ENCODE measurements at regions not wholly inside any gene's neighbourhood (a gene's known extent, or its start where the extent isn't known, plus 50 kb on each side); places are given as distances from the start of the nearest gene placed in this dataset.

- in situ Hi-C loops (cut with MboI; ENCODE audit: low sequenced_read_pairs): loop anchor here (25.0 kb wide), 1 partner anchor 330 kb away; no protein-coding TSS in a partner anchor
- DNase-seq (ENCODE audit: low spot score in 2 of 2): no peak
- H3K27me3 ChIP-seq (ENCODE audit: low read depth): no peaks in the 10 kb centered on the region
- H3K4me1 ChIP-seq: no peaks in the 10 kb centered on the region
- no peaks in the 10 kb centered on the region for H3K9me3 ChIP-seq
- H3K36me3 ChIP-seq (replicated peaks): no peaks in the 10 kb centered on the region
- no peak overlapping the region for H3K4me3 ChIP-seq
These were observed 51.7 kb upstream of the OTUD4 start for GRCh38 chr4:145231906-145232700.

GRCh38 chr4:145230726-145231125 is 50.3 kb upstream of the OTUD4 start:
- no peak for DNase-seq (ENCODE audit: low spot score in 2 of 2)
- in situ Hi-C loops (cut with MboI; ENCODE audit: low sequenced_read_pairs): loop anchor here (25.0 kb wide), 1 partner anchor 332 kb away; no protein-coding TSS in a partner anchor
- H3K4me3 ChIP-seq: no peak overlapping the region
- H3K27me3 ChIP-seq (ENCODE audit: low read depth): no peaks in the 10 kb centered on the region; the same call in 1 of the 2 replicates
- no peaks in the 10 kb centered on the region for H3K9me3 ChIP-seq
- H3K4me1 ChIP-seq: no peaks in the 10 kb centered on the region
- no peaks in the 10 kb centered on the region for H3K36me3 ChIP-seq (replicated peaks)

Measured in HAP-1 (cell line).